Neural cell (in vitro differentiated cells): ENCODE measurements at regions not wholly inside any gene's neighbourhood (a gene's known extent, or its start where the extent isn't known, plus 50 kb on each side); places are given as distances from the start of the nearest gene placed in this dataset.

Experiments
- H2AFZ ChIP-seq: fragments of 200-600, 300-800 bp; sonication (generic), shearing (Covaris generic); 2 replicates; pipeline ENCODE4 v1.6.0; 2014; ENCODE audit warnings: low read depth, mild to moderate bottlenecking, antibody characterized with exemption, low read length, moderate library complexity
- H3F3A ChIP-seq: fragments of 200-600 bp; shearing (Covaris generic); 2 replicates; pipeline ENCODE4 v1.6.1; 2016; ENCODE audit warnings: mild to moderate bottlenecking, moderate library complexity, mixed read lengths, antibody characterized with exemption, low read length; ENCODE audit not compliant: insufficient read depth, poor library complexity, severe bottlenecking
- H3K27ac ChIP-seq: fragments of 200-600, 300-800 bp; sonication (generic), shearing (Covaris generic); 2 replicates; pipeline ENCODE4 v1.5.1; 2014; ENCODE audit warnings: mild to moderate bottlenecking, low read length, moderate library complexity
- H3K27me3 ChIP-seq: fragments of 300-800, 200-600 bp; sonication (generic), shearing (Covaris generic); 2 replicates; pipeline ENCODE4 v1.6.0; 2014; ENCODE audit warnings: mild to moderate bottlenecking, low read depth, low read length, moderate library complexity; ENCODE audit not compliant: insufficient read depth
- H3K36me3 ChIP-seq: fragments of 300-800, 200-600 bp; sonication (generic), shearing (Covaris generic); 2 replicates; pipeline ENCODE4 v1.5.1; 2014; ENCODE audit warnings: mild to moderate bottlenecking, antibody characterized with exemption, low read length, moderate library complexity; ENCODE audit not compliant: insufficient read depth
- H3K4me2 ChIP-seq: fragments of 300-800, 200-600 bp; sonication (generic), shearing (Covaris generic); 2 replicates; pipeline ENCODE4 v1.6.0; 2014; ENCODE audit warnings: mild to moderate bottlenecking, low read length
- H3K4me3 ChIP-seq: fragments of 300-800, 200-600 bp; sonication (generic), shearing (Covaris generic); 2 replicates; pipeline ENCODE4 v1.5.1; 2014; ENCODE audit warnings: mild to moderate bottlenecking, low read length, moderate library complexity
- H3K79me2 ChIP-seq: fragments of 200-600 bp; shearing (Covaris generic); replicated peaks from 2 replicates; pipeline ENCODE4 v1.6.0; 2014; ENCODE audit warnings: mild to moderate bottlenecking, low read length, moderate library complexity; ENCODE audit not compliant: insufficient read depth
- H3K9ac ChIP-seq: fragments of 300-800, 200-600 bp; sonication (generic), shearing (Covaris generic); 2 replicates; pipeline ENCODE4 v1.6.1; 2016; ENCODE audit warnings: mild to moderate bottlenecking, low read length, mixed read lengths
- H3K9me2 ChIP-seq: fragments of 200-600 bp; shearing (Covaris generic); 2 replicates; pipeline ENCODE4 v1.6.1; 2016; ENCODE audit warnings: mild to moderate bottlenecking, low read length, mixed read lengths; ENCODE audit not compliant: insufficient read depth
- H3K9me3 ChIP-seq: fragments of 200-600, 300-800 bp; sonication (generic), shearing (Covaris generic); 2 replicates; pipeline ENCODE4 v1.6.1; 2016; ENCODE audit warnings: mild to moderate bottlenecking, mixed run types, low read length, moderate library complexity, mixed read lengths
- H4K20me1 ChIP-seq: fragments of 200-600 bp; shearing (Covaris generic); 2 replicates; pipeline ENCODE4 v1.6.1; 2016; ENCODE audit warnings: mild to moderate bottlenecking, mixed run types; ENCODE audit not compliant: insufficient read depth
- CTCF ChIP-seq: fragments of 450-650 bp; IDR thresholded peaks from 2 replicates; pipeline ENCODE4 v1.5.1; 2014; ENCODE audit warnings: antibody characterized with exemption, mild to moderate bottlenecking, moderate library complexity; ENCODE audit not compliant: poor library complexity, severe bottlenecking
- EP300 ChIP-seq: fragments of 450-650 bp; conservative IDR thresholded peaks from 2 replicates; pipeline ENCODE4 v1.6.1; 2014; ENCODE audit warnings: antibody characterized with exemption, mild to moderate bottlenecking, moderate library complexity; ENCODE audit not compliant: poor library complexity, severe bottlenecking
- EZH2 ChIP-seq: fragments of 200-600, 300-800 bp; shearing (Covaris generic), sonication (generic); IDR thresholded peaks from 2 replicates; pipeline ENCODE4 v1.6.1; 2014; ENCODE audit warnings: antibody characterized with exemption, low read length, borderline replicate concordance, mild to moderate bottlenecking; ENCODE audit not compliant: insufficient read depth, poor library complexity, severe bottlenecking
- MXI1 ChIP-seq: fragments of 450-650 bp; conservative IDR thresholded peaks from 2 replicates; pipeline ENCODE4 v1.6.1; 2014; ENCODE audit warnings: antibody characterized with exemption, mild to moderate bottlenecking; ENCODE audit not compliant: poor library complexity, severe bottlenecking
- POLR2AphosphoS5 ChIP-seq: IDR thresholded peaks from 2 replicates; pipeline ENCODE4 v1.6.1; 2012
- RAD21 ChIP-seq: fragments of 450-650 bp; conservative IDR thresholded peaks from 2 replicates; pipeline ENCODE4 v1.6.1; 2014; ENCODE audit warnings: antibody characterized with exemption, mild to moderate bottlenecking, moderate library complexity
- SMC3 ChIP-seq: fragments of 450-650 bp; conservative IDR thresholded peaks from 2 replicates; pipeline ENCODE4 v1.6.1; 2014; ENCODE audit warnings: antibody characterized with exemption, mild to moderate bottlenecking, moderate library complexity; ENCODE audit not compliant: poor library complexity
- TAF1 ChIP-seq: IDR thresholded peaks from 2 replicates; pipeline ENCODE4 v1.6.1; 2012; ENCODE audit warnings: low read depth
- TF ChIP-seq, protein P1 (sequence below): IDR thresholded peaks from 2 replicates; pipeline ENCODE4 v1.6.1; 2012; ENCODE audit warnings: borderline replicate concordance

DNA sequence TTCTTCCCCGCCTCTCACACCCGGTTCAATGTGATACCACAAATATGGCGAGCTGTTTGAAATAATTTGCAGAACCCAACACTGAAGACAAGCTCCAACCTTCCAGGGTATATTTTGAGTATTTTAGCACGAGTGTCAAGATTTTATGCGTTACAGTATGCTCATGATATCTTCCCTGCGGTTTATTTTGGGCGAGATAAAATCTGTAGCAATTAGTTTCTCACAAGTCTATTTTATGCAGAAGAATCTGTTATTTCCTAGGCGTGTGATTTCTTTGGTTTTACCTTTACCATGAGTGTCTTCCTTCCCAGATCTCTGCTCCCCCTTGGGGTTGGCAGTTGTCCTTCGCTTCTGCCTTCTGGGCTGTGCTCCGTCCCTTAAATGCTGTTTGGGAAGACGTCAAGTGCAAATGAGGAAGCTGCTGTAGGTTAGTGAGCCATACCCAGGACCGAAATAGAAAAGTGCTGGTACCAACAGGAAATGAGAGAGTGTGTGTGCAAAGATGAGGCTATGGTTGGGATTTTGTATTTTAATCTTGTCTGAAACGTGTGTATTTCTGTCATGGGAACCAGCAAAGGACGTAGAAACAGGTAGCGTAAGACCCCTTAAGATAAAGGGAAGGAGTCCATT is 299.8 kb downstream of the KLF6 start:
- Histone ChIP-seq H2AFZ (no peak overlapping the region), H3K9ac (no peak overlapping the region), H3K4me2 (no peak overlapping the region), H3K27ac (no peak overlapping the region), H3K9me2 (no peaks in the 10 kb centered on the region), H3K27me3 (no peaks in the 10 kb centered on the region), H3K4me3 (no peak overlapping the region), H3K9me3 (no peaks in the 10 kb centered on the region), H3F3A (peaks cover 3% of the 10 kb centered on the region), H4K20me1 (no peaks in the 10 kb centered on the region), H3K79me2 (no peaks in the 10 kb centered on the region), H3K36me3 (no peaks in the 10 kb centered on the region)
- TF ChIP-seq EP300 (no peak), TAF1 (no peak), EZH2 (no peak), POLR2AphosphoS5 (no peak), SMC3 (no peak), CTCF (no peak), RAD21 (no peak), MXI1 (no peak)
- TF ChIP-seq, protein P1, sequence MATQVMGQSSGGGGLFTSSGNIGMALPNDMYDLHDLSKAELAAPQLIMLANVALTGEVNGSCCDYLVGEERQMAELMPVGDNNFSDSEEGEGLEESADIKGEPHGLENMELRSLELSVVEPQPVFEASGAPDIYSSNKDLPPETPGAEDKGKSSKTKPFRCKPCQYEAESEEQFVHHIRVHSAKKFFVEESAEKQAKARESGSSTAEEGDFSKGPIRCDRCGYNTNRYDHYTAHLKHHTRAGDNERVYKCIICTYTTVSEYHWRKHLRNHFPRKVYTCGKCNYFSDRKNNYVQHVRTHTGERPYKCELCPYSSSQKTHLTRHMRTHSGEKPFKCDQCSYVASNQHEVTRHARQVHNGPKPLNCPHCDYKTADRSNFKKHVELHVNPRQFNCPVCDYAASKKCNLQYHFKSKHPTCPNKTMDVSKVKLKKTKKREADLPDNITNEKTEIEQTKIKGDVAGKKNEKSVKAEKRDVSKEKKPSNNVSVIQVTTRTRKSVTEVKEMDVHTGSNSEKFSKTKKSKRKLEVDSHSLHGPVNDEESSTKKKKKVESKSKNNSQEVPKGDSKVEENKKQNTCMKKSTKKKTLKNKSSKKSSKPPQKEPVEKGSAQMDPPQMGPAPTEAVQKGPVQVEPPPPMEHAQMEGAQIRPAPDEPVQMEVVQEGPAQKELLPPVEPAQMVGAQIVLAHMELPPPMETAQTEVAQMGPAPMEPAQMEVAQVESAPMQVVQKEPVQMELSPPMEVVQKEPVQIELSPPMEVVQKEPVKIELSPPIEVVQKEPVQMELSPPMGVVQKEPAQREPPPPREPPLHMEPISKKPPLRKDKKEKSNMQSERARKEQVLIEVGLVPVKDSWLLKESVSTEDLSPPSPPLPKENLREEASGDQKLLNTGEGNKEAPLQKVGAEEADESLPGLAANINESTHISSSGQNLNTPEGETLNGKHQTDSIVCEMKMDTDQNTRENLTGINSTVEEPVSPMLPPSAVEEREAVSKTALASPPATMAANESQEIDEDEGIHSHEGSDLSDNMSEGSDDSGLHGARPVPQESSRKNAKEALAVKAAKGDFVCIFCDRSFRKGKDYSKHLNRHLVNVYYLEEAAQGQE, result no peak

DNA sequence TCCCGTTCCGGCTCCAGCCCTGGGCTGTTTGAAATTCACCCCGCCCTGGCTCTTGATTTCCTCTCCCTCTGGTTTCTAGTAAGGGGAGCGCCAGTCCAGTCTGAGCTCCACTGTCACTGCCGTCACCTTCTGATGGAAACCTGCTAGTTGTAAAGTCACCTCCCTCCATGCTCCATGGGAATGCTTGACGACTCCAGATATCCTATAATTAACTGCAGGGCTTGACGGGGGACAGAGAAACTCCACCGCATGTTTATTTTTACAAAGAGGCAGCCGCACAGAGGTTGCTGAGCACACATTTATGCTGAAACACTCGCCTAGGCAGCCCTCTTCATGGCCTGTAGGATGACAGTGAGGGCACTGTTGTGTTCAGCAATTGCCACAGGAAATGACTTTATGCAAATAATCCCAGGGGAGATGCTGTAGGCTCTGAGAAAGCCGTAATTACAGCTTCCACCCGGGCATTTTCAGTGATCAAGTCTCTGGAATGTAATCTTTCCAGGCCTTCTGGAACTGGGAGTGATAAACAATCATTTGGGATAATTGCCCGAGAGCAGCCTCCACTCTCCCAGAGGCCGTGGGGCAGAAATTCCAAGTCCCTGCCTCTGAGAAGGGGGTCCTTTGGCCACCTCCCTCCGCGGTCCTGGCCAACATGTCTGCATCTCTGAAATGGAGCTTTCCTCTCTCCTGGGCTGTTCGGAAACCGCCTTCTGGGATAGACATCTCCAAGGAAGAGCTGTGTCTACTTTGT is 300.5 kb downstream of the KLF6 start:
- Histone ChIP-seq H3K9me3 (no peaks in the 10 kb centered on the region), H3K4me3 (no peak overlapping the region), H3K36me3 (no peaks in the 10 kb centered on the region), H3F3A (peaks cover 3% of the 10 kb centered on the region), H4K20me1 (no peaks in the 10 kb centered on the region), H3K9ac (no peak overlapping the region), H2AFZ (no peak overlapping the region), H3K79me2 (no peaks in the 10 kb centered on the region), H3K4me2 (no peak overlapping the region), H3K27ac (no peak overlapping the region), H3K27me3 (no peaks in the 10 kb centered on the region), H3K9me2 (no peaks in the 10 kb centered on the region)
- TF ChIP-seq, protein P1, result peak; percentile 37
- TF ChIP-seq POLR2AphosphoS5 (peak; percentile 84), EZH2 (no peak), EP300 (no peak), SMC3 (no peak), MXI1 (no peak), RAD21 (no peak), CTCF (no peak)
